ENCODE measurements at regions not wholly inside any gene's neighbourhood (a gene's known extent, or its start where the extent isn't known, plus 50 kb on each side); places are given as distances from the start of the nearest gene placed in this dataset.

DNA sequence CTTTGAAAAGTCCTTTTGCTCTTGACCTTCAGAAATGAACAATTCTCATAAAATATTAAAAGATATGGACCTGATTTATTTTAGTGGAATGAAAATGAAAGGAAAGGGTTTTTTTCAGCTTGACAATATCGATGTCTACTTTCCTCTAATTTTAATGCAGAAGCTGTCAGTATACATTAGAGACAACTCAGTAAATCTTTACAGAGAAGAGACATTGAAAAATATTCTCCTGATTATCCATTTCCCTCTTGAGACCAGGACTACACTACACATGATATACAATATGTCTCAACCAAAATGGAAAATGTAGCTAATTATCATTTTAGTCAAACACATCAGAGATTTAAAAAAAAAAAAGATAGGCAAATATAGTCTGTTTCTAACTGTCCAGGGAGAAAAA lies 288.5 kb upstream of the NUDT12 start:
- no peak for DNase-seq (ENCODE audit: low spot score)

DNA sequence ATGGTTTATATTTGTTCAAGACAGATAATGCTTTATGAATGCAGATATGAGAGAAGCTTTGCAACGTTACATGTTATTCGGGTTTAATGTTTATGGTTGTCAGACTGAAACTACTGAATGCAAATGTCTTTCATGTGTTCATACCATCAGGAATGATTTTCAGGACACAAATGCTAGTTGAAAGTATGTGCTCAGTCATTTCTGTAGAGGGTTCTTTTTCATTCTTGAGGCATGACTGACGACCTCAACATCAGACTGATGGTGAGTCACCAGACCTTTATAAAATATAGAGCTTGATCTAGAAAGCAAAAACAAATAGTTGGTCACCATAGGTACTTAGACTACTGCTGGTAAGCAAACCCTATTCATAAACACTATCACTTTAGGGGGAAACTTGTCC lies 287.3 kb upstream of the NUDT12 start:
- peak; percentile 37 for DNase-seq (ENCODE audit: low spot score)

DNA sequence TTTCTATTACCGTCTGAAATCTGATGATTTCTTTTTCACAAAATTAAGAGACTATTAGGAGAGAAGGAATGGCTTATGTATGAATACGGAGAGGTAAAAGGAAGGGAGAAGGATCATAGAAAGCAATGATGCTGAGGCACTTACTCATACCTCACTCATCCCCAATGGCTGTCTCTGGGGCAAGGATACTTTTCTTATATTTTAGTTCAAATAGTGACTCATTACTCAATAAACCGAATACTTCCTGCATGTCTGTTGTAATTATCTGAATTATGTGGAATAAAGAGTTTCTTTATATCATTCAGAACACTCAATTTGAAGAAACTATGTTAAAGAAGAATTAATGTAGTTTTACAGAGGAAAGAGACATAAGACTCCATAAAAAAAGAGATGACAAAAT lies 284.5 kb upstream of the NUDT12 start:
- no peak for DNase-seq (ENCODE audit: low spot score)

DNA sequence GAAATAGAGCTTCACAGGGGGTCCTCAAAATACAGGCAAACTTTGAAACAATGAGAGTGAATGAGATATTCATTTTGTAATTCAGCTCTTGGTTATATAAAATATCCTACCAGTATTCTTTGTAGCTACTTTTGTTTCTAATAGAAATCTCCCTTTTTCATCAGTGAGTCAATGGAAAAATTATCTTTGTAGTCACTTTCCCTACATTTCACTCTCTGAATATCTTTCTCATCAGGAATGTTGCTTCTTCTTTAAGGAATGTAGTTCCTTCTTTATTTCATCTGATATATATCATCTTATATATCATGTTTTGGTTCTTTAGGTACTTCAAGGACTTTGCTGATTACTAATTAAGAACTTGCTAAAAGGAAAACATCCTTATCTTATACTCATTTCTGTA lies 280.3 kb upstream of the NUDT12 start:
- no peak for DNase-seq (ENCODE audit: low spot score)

DNA sequence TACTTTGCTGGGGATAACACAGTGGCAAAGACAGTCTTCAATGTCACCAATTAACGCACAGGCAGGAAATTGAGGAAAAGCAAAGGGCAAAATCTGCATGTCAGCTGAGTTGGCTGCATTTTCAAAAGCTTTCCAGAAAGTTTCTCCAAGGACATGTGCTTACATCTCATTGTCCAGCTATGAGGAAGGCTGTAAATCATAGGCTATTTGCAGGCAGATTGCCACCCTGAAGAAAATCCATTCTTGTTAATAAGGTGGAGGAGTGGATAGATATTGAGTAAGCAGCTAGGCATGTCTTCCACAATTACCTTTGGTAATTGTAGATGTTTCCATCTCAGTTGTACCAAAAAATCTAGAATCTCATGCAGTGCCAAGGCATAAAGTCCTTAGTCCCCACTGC lies 278.0 kb upstream of the NUDT12 start:
- no peak for DNase-seq (ENCODE audit: low spot score)

DNA sequence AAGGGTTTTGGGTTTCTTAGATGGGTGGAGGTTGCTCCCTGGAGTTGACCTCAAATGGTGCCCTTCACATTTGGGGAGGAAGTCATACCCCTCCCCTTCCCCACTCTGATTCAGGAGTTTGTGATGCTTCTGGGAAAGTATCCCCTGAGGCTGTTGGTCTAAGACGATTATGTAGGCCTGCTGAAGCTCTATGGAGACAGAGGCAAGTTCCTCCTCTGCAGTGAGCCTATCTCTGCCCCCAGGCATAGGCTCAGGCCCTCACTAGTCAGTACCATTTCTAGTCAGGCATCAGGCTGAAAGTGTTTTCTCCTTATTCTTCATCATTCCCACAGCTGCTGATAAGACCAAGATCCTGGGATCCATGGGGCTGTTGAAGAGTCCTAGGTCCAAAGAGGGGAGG lies 271.6 kb upstream of the NUDT12 start:
- DNase-seq (ENCODE audit: low spot score), result no peak

DNA sequence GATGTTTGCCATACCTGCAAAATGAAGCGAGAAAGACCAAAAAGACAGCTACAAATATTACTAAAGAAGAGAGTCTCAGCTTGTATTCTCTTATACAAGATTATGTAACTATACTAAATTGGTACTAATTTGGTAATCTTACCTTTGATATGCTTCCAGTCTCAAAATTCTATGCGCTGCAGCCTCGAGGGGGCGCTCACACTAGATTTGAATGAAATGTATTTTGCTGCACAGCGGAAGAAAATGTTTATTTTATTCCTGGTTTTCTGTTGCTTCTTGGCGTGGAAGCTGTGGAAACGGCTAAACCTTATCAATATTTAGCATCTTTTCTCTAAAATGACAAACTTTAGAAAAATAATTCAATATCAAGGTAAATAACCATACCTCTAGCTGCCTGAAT lies 267.0 kb upstream of the NUDT12 start:
- DNase-seq (ENCODE audit: low spot score), result no peak

DNA sequence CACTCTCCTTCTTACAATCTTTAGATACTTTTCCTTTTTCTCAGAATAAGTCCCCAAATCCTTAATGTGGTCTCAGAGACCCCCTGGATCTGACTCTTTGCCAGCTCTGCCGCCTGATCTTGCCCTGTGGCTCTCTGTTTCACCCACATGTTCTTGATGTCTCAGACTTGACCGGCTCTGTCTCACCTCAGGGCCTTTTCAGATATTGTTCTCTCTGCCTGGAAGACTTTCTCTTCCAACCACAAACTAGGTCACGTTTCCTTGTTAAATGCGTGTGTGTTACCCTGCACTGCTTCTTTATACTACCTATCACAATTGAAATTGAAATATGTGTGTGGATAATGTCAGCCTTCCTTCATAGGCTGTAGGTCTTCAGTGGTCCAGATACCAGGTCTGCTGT lies 265.4 kb upstream of the NUDT12 start:
- no peak for DNase-seq (ENCODE audit: low spot score)

DNA sequence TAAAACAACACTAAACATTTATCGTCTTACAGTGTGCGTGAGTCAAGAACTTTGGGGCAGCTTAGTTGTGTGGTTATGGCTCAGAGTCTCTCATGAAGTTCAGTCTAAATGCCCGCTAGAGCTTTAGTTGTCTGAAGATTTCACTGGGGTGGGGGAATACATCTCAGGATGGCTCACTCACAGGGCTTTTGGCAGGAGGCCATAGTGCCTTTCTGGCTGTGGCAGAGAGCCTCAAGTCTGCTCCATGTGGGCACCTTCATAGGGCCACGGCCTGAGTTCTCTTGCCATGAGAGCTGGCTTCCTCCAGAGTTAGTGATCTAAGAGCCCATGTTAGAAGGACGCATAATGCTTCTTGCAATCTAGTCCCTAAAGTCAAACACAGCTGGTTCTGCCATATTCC lies 258.8 kb upstream of the NUDT12 start:
- no peak for DNase-seq (ENCODE audit: low spot score)

DNA sequence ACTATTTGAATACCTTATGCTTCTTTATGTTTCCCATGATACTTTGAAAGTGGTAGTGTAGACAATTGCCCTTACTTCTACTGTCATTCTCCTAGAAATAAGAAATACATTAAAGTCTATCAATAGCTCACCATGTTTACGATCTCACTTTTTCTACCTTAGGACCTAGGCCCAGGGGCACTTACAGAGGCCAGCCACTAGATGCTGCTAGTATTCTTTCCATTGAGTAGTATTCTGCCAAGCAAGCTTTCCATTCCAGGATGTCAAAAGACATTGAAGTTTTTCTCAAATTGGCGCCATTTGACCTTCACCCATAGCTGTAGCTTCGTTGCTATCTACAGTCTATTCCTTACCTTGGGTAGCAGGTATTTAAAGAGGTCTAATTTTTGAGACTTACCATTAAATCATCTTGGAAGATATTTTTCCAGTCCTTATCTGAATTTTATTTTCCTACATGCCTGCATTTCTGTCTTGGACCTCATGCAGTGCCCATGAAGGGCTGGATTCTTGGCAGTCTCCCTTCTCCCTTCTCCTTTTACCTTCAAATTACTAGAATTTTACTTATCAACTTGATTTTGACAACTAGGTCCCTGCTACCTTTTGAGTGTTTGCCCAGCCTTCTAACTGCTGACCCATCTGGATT lies 246.0 kb upstream of the NUDT12 start:
- DNase-seq (ENCODE audit: low spot score), result peak; percentile 21

DNA sequence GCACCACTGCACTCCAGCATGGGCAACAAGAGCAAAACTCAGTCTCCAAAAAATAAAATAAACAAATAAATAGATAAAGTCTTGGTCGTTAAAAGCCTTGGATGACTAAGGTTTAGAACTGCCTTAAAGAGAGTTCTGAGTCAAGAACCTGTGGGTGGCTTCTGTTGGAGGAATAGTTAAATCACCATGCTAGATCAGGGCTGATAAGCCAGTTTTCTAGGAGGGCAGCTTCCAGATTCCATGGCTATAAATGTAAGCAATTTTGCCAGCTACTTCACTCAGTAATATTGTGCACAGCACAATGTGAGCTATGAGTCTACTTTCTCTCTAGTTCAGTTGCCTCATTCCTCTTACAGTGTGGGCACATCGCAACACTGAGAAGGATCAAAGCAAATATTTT lies 242.1 kb upstream of the NUDT12 start:
- DNase-seq (ENCODE audit: low spot score), result no peak

DNA sequence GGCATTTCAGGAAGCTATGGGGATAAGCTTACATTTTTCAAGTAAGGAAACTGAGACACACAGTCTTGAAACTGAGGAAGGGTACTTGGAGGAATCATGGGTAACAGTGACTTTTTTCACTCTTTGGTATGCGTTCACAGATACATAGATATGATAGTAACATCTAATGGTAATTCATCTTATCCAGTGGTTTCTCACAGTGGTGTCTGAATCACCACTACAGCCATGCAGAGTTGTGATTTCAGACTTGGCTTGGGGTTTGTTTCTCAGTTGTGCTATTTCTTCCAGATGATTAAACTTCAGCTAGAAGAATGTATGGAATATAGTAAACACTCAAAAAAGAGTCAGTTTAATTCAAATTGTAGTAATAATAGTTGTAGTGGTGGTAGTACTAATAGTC lies 239.1 kb upstream of the NUDT12 start:
- DNase-seq (ENCODE audit: low spot score), result no peak

DNA sequence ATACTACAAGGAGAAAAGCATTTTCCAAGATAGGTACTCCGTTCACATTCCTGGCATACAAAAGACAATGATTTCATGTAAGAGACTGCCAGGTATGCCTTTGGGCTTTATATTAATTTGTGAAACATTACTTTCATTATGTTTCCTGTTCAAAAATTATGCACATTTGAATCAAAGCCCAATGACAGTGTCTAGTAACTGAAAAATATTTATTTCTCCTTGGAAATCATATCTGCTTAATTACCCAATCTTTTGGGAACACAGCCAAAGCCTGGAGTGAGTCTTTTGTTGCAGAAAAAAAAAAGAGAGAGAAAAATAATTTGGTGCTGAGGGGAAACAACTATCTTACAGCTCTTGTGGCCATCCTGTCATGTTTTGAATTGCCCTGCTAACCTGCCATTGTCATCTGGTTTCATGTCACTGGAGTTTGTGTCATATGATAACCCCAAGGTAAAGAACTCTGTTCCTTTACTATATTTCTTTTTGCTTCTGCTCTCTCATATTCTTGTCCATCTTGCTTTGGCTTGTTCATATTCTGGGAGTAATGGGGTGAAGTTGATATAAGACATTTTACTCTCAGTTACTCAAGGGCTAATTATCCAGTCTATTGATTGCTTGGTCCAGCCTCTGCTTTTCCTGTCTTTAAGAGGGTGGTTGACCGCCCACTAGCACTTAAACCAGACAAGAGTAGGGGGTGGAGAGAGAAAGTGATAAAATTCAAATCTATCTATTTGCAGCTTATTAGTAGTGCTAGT lies 238.3 kb upstream of the NUDT12 start:
- no peak for DNase-seq (ENCODE audit: low spot score)

DNA sequence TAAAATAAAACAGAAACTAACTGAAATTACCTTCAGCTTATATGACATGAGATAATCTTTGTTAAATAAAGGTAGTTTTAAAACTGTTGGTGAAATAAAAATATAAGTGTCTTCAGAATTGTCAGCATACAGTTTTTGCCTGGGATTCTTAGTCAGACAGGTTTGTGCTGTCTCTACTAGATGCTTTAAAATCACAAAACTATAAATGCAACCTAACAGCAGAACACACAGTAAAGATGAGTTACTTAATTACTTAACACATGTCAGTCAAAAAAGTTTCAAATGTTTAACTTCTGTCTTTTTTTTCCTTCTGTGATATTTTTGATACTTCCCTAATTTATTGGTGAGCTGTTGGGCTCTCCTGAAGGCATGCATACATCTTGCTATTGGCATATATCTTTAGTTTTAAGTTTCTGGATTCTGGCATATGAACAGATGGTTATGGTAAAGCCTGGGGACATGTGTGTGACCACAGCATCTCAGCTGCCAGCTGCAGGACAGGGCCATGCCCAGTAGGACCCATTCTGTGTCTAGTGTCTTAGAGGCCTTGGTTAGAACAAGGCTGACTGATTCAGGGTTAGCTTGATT lies 231.1 kb upstream of the NUDT12 start:
- no peak for DNase-seq (ENCODE audit: low spot score)

DNA sequence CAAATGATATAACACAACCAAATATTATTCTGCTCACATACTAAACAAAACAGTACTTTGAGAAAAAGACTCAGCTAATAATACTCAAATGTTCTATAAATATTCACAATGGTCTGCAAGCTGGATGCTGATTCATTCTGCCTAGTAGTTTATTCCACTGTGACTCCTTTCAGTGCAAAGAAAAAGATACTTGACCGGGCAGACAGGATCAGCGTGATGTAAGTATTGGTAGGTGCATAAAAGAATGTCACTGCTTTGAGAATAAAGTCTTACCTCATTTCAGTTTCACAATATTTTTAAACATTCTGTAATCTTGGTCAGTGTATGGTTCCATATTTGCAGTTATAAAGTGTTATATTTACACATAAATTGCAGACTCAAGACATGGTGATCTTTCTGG lies 223.0 kb upstream of the NUDT12 start:
- DNase-seq (ENCODE audit: low spot score), result no peak

DNA sequence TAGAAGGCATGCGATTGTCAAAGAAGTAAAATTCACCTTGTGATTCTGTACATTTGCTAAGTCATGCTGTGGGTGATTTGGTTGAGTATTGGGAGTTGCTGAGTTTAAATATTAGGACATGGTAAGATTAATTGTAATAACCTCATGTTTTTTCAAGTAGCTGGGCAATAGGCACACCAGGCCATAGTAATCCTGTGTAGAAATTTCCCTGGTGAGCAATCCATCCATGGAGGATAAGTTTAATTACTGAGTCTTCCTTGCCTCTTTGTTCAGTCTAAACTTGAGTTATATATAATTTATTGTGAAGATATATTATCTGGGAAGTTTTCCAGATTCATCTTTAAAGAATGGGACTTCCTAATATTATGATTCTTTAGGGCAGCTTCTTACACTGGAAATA lies 221.1 kb upstream of the NUDT12 start:
- no peak for DNase-seq (ENCODE audit: low spot score)

DNA sequence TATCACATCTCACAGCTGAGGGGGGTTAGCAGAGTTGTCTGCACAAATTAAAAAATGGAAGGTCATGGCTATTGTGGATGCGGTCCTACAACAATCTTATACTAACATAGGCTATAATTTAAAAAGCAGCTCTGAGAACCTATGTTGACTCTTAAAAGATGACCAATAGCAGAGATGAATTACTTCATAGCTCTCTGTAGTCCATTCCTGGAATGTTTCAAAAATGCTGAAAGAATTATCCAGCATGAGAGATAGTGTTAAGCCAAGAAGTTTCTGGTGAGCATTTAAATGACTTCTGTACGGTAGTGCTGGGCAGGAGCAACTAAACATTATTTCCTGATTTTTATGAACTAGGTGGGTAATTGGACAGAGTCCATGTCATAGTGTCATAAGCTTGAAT lies 218.2 kb upstream of the NUDT12 start:
- DNase-seq (ENCODE audit: low spot score), result no peak

DNA sequence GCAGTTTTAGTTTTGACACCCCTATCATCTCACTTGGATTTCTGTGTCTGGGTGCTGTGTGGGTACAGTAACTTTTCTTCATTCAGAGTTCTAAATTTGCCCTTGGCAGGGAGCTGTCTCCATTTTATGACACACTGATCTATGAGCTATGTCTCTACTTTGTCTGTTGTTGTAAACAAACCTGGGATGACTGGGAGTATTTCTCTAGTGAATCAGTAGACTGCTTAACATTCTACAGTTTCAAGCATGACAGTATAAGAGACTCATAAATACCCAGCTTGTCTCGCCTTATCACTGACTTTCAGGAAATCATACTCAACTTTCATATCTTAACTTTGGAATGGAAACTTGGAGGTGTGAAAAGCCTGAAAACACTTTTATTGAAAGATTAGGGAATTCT lies 212.1 kb upstream of the NUDT12 start:
- no peak for DNase-seq (ENCODE audit: low spot score)

DNA sequence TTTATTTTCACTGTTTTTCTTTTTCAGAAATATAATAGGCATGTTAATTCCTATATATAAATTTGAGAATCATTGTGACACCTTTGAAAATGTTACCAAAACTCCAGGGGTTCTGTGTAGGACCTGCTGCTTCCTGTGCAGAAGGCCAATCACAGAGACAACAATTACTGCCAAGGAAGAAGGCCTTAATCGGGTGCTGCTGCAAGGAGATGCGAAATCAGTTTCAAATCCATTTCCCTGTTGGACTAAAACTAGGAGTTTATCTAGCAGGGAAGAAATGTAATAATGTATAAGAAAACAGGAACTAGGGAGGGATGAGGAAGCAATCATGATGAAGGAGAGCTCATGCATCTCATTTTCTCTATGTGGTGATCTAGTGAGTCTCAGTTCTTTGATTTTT lies 209.7 kb upstream of the NUDT12 start:
- DNase-seq (ENCODE audit: low spot score), result no peak

DNA sequence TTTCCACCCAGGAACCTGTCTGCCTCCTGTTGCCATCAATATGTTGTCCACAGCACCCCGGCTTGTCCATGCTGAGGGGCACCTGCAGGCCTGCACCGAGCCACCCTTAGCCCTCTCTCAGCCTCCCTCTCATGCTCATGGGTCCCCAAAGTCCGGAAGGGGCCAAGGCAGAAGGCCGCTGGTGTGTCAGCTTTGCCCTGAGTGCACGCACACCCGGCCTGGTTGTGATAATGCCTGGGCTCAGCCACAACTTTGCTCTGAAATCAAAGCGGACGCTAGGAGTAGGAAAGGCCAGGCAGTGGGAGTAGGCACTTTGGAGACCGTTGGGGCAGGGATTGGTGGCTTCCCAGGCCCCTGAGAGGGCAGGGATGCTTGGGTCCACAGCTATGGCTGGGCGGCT lies 201.8 kb upstream of the NUDT12 start:
- DNase-seq (ENCODE audit: low spot score), result no peak

DNA sequence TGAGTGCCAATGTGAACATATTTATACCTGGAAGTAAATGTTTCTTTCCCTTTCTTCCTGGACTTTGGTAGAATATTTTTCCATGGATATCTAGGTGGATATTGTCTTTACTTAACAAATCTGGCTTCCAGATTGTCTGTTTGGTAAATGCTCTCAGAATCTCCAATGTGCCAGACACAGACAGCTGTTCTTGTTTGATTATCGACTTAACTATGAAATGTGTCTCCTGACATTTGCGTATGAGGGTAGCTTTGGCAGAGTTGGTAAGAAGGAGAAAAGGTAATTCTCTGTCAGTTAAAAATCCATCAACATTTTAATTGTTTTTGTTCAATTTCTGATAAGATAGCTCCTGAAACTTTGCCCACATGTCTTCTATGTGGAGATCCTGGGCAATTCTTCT lies 196.4 kb upstream of the NUDT12 start:
- DNase-seq (ENCODE audit: low spot score), result no peak

DNA sequence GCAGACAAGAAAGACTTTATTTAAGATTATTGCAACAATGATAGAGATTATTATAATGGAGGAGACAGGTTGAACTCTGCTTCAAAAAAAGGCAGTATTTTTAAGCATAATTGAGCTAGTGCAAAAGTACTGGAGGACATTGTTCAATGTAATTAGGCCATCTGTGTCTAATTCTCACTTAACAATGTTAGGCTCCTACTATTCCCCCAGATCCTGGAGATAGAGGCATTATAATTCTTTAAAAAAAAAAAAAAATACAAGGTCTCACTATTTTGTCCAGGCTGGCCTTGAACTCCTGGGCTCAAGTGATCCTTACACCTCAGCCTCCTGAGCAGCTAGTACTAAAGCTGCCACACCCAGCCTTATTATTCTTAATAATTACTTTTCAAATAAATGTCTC lies 193.4 kb upstream of the NUDT12 start:
- DNase-seq (ENCODE audit: low spot score), result no peak

DNA sequence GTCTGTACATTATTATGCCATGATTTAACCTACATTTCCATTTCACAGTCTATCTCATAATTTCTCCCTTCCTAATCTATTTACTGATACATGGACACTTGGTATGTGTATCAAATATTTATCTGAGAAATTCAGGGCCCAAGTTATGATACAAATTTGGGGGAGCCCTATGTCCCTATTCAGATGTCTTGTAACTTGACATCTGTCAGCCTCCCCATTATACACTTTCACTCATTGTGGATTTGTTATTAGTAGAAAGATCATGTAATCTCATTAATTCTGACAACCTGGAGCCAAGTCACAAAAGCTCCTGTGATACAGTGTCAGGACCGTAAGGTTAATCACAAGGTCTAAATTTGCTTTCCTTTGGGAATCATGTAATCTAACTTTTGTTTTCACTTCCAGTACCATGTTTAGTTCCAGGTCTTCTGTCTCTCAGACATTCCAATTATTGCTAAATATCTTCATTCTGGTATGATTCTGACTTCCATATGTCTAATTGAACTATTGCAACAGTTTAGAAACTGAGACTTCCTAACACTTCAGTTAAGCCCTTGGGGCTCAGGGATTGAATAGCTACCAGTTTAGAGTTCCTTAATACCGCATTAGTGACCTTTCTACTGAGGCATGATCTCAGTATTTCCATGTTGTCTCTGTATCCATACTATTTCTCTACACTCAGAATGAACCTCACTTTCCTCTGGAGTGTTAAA lies 182.9 kb upstream of the NUDT12 start:
- no peak for DNase-seq (ENCODE audit: low spot score)

Measured in hepatic stellate cell (primary cell).